ENCODE measurements at regions not wholly inside any gene's neighbourhood (a gene's known extent, or its start where the extent isn't known, plus 50 kb on each side); places are given as distances from the start of the nearest gene placed in this dataset.
A peak's percentile ranks its signal among the peaks of the same experiment; 100 is the strongest.

GRCh38 chr2:120793682-120794403, 58.2 kb downstream of the GLI2 start:
- peak; percentile 71 for DNase-seq (ENCODE audit: insufficient read length, low spot score, missing footprints)
- no peak overlapping the region for H3K27ac ChIP-seq (ENCODE audit: low read depth, low read length)
- peaks cover 58% of the 10 kb centered on the region for H4K20me1 ChIP-seq (ENCODE audit: insufficient read depth, low read length)
- no peak overlapping the region for H2AFZ ChIP-seq (ENCODE audit: low read length)
- no peak overlapping the region for H3K4me2 ChIP-seq (ENCODE audit: insufficient read depth, low read length)
- H3K4me3 ChIP-seq (ENCODE audit: insufficient read depth, low read length), result no peak overlapping the region
- peaks cover 6% of the 10 kb centered on the region for H3K4me1 ChIP-seq (ENCODE audit: insufficient read depth, low read length)
- peaks cover 60% of the 10 kb centered on the region for H3K79me2 ChIP-seq (ENCODE audit: insufficient read depth, low read length)
- H3K9me3 ChIP-seq (ENCODE audit: low read depth, low read length), result no peaks in the 10 kb centered on the region
- no peaks in the 10 kb centered on the region for H3K27me3 ChIP-seq (ENCODE audit: insufficient read depth, low read length)
- no peaks in the 10 kb centered on the region for H3K36me3 ChIP-seq (ENCODE audit: insufficient read depth, low read length)
- no peak for TF ChIP-seq CTCF (IDR thresholded peaks at IDR 0.05; ENCODE audit: extremely low read depth, low read depth, low read length)

- H3K27ac ChIP-seq (ENCODE audit: low read depth, low read length), result no peak overlapping the region
Observed at GRCh38 chr2:120794716-120795115, 59.0 kb downstream of the GLI2 start.

GRCh38 chr2:120796094-120796493, 60.4 kb downstream of the GLI2 start:
- H3K27me3 ChIP-seq (ENCODE audit: insufficient read depth, low read length), result no peaks in the 10 kb centered on the region
- H3K36me3 ChIP-seq (ENCODE audit: insufficient read depth, low read length), result no peaks in the 10 kb centered on the region
- no peak overlapping the region for H2AFZ ChIP-seq (ENCODE audit: low read length)
- TF ChIP-seq CTCF (IDR thresholded peaks at IDR 0.05; ENCODE audit: extremely low read depth, low read depth, low read length), result no peak
- H3K9me3 ChIP-seq (ENCODE audit: low read depth, low read length), result no peaks in the 10 kb centered on the region
- no peak overlapping the region for H3K4me2 ChIP-seq (ENCODE audit: insufficient read depth, low read length)
- H3K79me2 ChIP-seq (ENCODE audit: insufficient read depth, low read length), result peaks cover 52% of the 10 kb centered on the region
- no peak overlapping the region for H3K27ac ChIP-seq (ENCODE audit: low read depth, low read length)
- DNase-seq (ENCODE audit: insufficient read length, low spot score, missing footprints), result peak; percentile 5
- no peak overlapping the region for H3K4me3 ChIP-seq (ENCODE audit: insufficient read depth, low read length)
- peaks cover 6% of the 10 kb centered on the region for H3K4me1 ChIP-seq (ENCODE audit: insufficient read depth, low read length)
- peaks cover 43% of the 10 kb centered on the region for H4K20me1 ChIP-seq (ENCODE audit: insufficient read depth, low read length)

More at GRCh38 chr2:120794716-120795115, 59.0 kb downstream of the GLI2 start:
- no peaks in the 10 kb centered on the region for H3K9me3 ChIP-seq (ENCODE audit: low read depth, low read length)
- H3K79me2 ChIP-seq (ENCODE audit: insufficient read depth, low read length), result peaks cover 60% of the 10 kb centered on the region
- H3K4me1 ChIP-seq (ENCODE audit: insufficient read depth, low read length), result peaks cover 6% of the 10 kb centered on the region
- H4K20me1 ChIP-seq (ENCODE audit: insufficient read depth, low read length), result peaks cover 56% of the 10 kb centered on the region
- no peak overlapping the region for H2AFZ ChIP-seq (ENCODE audit: low read length)
- H3K27me3 ChIP-seq (ENCODE audit: insufficient read depth, low read length), result no peaks in the 10 kb centered on the region
- no peaks in the 10 kb centered on the region for H3K36me3 ChIP-seq (ENCODE audit: insufficient read depth, low read length)
- peak; percentile 84 for DNase-seq (ENCODE audit: insufficient read length, low spot score, missing footprints)
- no peak for TF ChIP-seq CTCF (IDR thresholded peaks at IDR 0.05; ENCODE audit: extremely low read depth, low read depth, low read length)
- no peak overlapping the region for H3K4me3 ChIP-seq (ENCODE audit: insufficient read depth, low read length)
- H3K4me2 ChIP-seq (ENCODE audit: insufficient read depth, low read length), result no peak overlapping the region

- no peak for TF ChIP-seq CTCF (IDR thresholded peaks at IDR 0.05; ENCODE audit: extremely low read depth, low read depth, low read length)
- no peak overlapping the region for H3K4me2 ChIP-seq (ENCODE audit: insufficient read depth, low read length)
- peak; percentile 30 for DNase-seq (ENCODE audit: insufficient read length, low spot score, missing footprints)
- H3K27me3 ChIP-seq (ENCODE audit: insufficient read depth, low read length), result no peaks in the 10 kb centered on the region
- no peak overlapping the region for H3K27ac ChIP-seq (ENCODE audit: low read depth, low read length)
- no peaks in the 10 kb centered on the region for H3K36me3 ChIP-seq (ENCODE audit: insufficient read depth, low read length)
- peaks cover 15% of the 10 kb centered on the region for H3K4me1 ChIP-seq (ENCODE audit: insufficient read depth, low read length)
- H3K4me3 ChIP-seq (ENCODE audit: insufficient read depth, low read length), result no peak overlapping the region
- H2AFZ ChIP-seq (ENCODE audit: low read length), result no peak overlapping the region
- H3K9me3 ChIP-seq (ENCODE audit: low read depth, low read length), result no peaks in the 10 kb centered on the region
- H3K79me2 ChIP-seq (ENCODE audit: insufficient read depth, low read length), result peaks cover 47% of the 10 kb centered on the region
- H4K20me1 ChIP-seq (ENCODE audit: insufficient read depth, low read length), result peaks cover 44% of the 10 kb centered on the region
Observed at GRCh38 chr2:120797421-120798221, 62.0 kb downstream of the GLI2 start.

All from osteoblast (primary cell).